Panc1 (cell line): ENCODE measurements at regions not wholly inside any gene's neighbourhood (a gene's known extent, or its start where the extent isn't known, plus 50 kb on each side); places are given as distances from the start of the nearest gene placed in this dataset.

Experiments
- POLR2AphosphoS5 ChIP-seq: IDR thresholded peaks from 2 replicates; pipeline ENCODE4 v1.6.1; 2012; ENCODE audit warnings: mild to moderate bottlenecking, low read depth, low read length, moderate library complexity
- SIN3A ChIP-seq: IDR thresholded peaks from 2 replicates; pipeline ENCODE4 v1.6.1; 2012; ENCODE audit warnings: low read depth, mild to moderate bottlenecking, low read length, moderate library complexity, borderline replicate concordance; ENCODE audit not compliant: insufficient read depth
- TCF7L2 ChIP-seq: IDR thresholded peaks from 2 replicates; pipeline ENCODE4 v1.6.1; 2011; ENCODE audit warnings: mild to moderate bottlenecking, low read depth, low read length, inconsistent platforms
- TF ChIP-seq, protein P1 (sequence below): fragments of 450-650 bp; IDR thresholded peaks from 2 replicates; pipeline ENCODE4 v1.5.1; 2017; ENCODE audit warnings: mild to moderate bottlenecking
- TF ChIP-seq, protein P2 (sequence below), 2 experiments: IDR thresholded peaks; 2 replicates each; pipeline ENCODE4 v1.6.1; 2011 to 2012; ENCODE audit warnings: low read depth in 2 of 2, control low read depth in 1 of 2, low read length in 1 of 2, mild to moderate bottlenecking in 1 of 2, moderate library complexity in 1 of 2; ENCODE audit not compliant: insufficient read depth in 1 of 2

DNA sequence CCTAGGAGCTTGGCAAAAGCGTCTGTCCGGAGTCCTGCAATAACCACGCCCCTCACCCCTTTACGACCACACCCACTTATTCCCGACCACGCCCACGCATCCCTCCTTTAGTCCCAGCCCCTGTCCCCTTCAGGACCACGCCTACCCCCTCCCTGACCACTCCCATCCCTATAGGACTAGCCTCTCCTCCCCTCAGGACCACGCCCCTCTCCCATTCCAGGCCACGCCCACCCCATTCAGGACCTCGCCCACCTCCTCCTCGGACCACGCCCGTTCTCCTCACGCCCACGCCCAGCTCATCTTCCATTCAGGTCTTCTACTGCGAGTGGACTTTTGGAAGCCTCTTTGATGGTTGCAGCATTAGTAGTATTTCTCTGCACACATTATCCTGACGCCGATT, 131.2 kb upstream of the STX18 start:
- TF ChIP-seq, protein P1, sequence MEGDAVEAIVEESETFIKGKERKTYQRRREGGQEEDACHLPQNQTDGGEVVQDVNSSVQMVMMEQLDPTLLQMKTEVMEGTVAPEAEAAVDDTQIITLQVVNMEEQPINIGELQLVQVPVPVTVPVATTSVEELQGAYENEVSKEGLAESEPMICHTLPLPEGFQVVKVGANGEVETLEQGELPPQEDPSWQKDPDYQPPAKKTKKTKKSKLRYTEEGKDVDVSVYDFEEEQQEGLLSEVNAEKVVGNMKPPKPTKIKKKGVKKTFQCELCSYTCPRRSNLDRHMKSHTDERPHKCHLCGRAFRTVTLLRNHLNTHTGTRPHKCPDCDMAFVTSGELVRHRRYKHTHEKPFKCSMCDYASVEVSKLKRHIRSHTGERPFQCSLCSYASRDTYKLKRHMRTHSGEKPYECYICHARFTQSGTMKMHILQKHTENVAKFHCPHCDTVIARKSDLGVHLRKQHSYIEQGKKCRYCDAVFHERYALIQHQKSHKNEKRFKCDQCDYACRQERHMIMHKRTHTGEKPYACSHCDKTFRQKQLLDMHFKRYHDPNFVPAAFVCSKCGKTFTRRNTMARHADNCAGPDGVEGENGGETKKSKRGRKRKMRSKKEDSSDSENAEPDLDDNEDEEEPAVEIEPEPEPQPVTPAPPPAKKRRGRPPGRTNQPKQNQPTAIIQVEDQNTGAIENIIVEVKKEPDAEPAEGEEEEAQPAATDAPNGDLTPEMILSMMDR = no peak
- TF ChIP-seq SIN3A (no peak), POLR2AphosphoS5 (no peak), TCF7L2 (no peak)
- TF ChIP-seq, protein P2, sequence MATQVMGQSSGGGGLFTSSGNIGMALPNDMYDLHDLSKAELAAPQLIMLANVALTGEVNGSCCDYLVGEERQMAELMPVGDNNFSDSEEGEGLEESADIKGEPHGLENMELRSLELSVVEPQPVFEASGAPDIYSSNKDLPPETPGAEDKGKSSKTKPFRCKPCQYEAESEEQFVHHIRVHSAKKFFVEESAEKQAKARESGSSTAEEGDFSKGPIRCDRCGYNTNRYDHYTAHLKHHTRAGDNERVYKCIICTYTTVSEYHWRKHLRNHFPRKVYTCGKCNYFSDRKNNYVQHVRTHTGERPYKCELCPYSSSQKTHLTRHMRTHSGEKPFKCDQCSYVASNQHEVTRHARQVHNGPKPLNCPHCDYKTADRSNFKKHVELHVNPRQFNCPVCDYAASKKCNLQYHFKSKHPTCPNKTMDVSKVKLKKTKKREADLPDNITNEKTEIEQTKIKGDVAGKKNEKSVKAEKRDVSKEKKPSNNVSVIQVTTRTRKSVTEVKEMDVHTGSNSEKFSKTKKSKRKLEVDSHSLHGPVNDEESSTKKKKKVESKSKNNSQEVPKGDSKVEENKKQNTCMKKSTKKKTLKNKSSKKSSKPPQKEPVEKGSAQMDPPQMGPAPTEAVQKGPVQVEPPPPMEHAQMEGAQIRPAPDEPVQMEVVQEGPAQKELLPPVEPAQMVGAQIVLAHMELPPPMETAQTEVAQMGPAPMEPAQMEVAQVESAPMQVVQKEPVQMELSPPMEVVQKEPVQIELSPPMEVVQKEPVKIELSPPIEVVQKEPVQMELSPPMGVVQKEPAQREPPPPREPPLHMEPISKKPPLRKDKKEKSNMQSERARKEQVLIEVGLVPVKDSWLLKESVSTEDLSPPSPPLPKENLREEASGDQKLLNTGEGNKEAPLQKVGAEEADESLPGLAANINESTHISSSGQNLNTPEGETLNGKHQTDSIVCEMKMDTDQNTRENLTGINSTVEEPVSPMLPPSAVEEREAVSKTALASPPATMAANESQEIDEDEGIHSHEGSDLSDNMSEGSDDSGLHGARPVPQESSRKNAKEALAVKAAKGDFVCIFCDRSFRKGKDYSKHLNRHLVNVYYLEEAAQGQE (IDR thresholded peaks at IDR 0.05; ENCODE audit: insufficient read depth in 1 of 2, low read depth in 2 of 2, low read length in 1 of 2) = no peak
